HG02678 (cell line): ENCODE measurements at regions not wholly inside any gene's neighbourhood (a gene's known extent, or its start where the extent isn't known, plus 50 kb on each side); places are given as distances from the start of the nearest gene placed in this dataset.
"Not testable (repeated sequence)": the region's sequence is repeated elsewhere in the genome, so short reads cannot be mapped to it uniquely, and the experiment has no call there.

ENCODE experiments used
- ATAC-seq: cut with Tn5 transposase; IDR thresholded peaks from one replicate; pipeline ENCODE4 v1.9.1; 2021; ENCODE audit warnings: mild to moderate bottlenecking, moderate library complexity; ENCODE audit not compliant: unreplicated experiment

DNA sequence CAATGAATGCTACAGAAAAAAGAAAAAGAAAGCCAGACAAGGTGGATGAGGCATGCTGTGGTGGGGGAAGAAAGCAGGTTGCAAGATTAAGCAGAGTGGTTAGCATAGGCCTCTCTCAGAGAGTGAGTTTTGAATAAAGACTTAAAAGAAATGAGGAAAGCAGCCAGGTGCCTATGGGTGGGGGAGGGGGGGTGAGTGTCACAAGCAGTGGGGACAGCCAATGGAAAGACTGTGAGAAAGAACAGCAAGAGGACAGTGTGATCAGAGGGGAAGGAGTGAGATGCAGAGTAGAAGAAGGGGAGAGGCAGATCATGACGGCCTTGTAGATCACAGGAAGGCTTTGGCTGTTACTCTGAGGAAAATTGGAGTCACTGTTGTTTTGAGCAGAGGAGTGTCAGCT, 162.5 kb downstream of the SOX3 start:
- ATAC-seq: no peak

DNA sequence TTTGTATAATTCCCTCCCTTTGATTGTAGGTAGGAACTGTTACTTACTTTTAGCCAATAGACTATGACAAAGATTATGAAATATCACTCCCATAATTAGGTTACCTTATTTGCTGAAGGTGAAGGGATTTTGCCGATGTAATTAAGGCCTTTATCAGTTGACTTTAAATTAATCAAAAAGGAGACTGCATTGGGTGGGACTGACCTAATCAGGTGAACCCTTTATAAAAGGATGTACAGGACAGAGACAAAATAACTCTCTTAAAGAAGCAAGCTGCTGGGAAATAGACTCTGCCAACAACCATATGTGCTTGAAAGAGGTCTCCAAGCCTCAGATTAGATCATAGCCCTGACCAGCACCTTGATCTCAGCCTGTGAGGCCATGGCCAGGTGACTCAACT, 167.6 kb downstream of the SOX3 start:
- no peak for ATAC-seq

DNA sequence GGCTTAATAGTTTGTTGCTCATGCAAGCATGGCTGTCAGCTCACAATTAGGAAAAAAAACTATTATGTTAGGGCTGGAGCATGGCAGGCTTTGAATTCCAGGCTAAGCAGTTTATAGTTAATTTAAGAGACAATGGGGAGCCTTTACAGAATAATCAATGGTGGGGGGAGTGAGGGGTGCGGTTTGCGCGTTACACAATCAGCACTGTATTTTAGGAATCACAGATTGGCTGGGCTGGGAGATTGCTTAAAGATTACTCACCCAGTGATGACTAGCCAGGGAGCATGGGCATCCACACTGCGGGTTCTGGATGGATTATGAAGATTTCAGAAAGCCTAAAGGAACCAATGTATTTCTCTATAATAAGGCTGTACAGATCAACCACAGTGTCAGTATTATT, 186.6 kb downstream of the SOX3 start:
- no peak for ATAC-seq

DNA sequence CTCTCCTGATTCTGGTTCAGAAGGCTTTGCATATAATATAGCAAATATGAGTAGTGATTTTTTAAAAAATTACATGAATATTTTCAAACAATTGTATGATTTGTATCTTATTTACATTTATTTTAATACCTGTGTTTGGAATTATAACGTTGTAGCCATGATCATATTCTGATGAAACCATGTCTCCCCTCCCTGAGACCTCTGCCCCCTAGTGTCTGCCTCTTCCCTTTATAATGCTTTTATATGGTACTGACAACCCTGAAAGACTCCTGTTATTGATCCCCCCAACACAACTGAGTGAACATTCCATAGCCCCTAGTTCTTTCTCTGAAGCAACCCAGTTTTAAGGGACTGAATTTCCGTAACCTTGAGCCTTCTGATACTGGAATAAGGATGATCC, 187.4 kb downstream of the SOX3 start:
- no peak for ATAC-seq

DNA sequence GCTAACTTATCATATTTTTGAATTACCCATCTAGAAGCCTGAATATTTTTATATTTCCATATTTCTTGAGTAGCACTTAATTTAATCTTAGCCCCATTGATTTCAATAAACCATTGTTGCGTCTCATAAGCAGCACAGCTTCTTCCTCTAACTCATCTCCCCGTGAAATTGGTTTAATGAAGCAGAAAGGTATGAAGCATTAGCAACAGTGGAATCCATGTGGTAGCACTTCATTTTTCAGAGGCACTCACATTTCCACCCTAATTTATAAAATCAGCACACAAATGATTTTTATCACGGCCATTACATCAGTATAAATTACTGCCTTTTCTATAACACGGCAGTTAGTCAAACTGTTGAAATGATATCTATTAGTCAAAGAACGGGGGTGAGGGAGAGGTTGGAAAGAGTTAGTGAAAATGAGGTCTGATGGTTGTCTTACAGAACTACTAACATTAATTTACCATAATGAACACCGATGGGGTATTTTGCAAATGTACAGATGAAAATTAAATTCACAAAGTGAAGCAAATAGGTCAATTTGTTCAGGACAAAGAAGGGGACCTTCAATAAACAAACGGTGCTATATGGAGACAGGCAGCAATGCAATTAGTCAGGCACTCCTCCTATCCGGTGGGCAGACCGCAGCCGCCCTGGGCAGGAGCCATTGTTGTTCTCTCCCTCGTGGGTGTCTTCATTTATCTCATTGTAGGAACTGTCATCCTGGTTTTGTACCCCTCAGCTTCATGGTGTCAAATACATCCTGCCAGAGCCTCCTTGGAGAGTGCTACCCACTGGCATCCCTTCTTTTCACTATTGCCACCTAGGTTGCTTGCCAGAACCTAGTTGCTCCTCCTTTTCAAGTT, 205.7 kb downstream of the SOX3 start:
- no peak for ATAC-seq

DNA sequence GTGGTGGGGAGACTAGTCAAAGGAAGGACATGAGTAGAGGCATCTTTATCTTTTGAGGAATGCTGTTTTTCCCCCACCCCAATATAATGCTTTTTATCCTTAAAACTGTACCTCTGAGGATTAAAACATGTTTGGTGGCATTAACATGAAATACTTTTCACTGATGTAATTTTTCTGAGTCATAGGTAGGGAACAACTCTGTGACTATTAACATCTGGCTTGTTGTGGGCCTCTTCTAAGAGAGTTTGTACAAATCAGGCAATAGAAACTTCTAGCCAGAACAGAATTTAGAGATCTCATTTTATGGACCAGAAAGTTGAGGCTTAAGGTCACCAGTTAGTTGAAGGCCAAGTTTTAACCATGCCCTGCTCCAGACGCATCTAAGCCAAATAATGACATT, 207.6 kb downstream of the SOX3 start:
- ATAC-seq: no peak

DNA sequence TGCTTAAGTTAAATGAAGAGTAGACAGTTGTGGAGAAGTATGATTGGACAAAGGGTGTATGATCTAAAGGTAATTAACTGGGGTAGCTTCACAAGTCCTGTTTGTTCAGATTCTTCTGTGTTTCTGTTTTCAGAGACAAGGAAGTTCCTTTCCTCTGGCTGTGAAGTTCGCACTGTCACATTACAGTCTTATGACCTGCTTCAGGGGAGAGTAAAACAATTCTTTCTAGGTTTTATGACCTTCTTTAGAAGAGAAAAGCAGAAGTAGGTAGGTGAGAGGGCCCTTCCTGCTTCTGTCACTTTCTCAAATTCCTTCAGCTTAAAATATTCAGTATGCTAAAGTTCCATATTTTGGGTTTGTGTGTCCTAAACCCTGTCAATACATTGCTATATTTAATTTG, 211.9 kb downstream of the SOX3 start:
- no peak for ATAC-seq

DNA sequence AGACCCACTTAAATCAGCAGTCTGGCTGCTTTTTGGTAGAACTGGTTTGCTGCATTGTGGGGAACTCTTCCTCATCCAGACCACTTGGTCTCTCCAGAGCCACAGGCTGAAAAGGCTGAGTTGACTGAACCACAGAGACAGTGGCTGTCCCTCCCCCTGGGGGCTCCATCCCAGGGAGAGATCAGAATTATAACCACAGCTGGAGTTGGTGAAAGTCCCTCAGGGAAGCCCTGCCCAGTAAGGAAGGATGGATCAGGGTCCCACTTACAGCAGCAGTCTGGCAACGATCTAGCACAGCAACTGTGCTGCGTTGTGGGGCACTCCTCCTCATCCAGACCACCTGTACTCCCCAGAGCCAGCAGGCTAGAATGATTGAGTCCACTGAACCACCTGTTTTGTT, 212.7 kb downstream of the SOX3 start:
- ATAC-seq: no peak

DNA sequence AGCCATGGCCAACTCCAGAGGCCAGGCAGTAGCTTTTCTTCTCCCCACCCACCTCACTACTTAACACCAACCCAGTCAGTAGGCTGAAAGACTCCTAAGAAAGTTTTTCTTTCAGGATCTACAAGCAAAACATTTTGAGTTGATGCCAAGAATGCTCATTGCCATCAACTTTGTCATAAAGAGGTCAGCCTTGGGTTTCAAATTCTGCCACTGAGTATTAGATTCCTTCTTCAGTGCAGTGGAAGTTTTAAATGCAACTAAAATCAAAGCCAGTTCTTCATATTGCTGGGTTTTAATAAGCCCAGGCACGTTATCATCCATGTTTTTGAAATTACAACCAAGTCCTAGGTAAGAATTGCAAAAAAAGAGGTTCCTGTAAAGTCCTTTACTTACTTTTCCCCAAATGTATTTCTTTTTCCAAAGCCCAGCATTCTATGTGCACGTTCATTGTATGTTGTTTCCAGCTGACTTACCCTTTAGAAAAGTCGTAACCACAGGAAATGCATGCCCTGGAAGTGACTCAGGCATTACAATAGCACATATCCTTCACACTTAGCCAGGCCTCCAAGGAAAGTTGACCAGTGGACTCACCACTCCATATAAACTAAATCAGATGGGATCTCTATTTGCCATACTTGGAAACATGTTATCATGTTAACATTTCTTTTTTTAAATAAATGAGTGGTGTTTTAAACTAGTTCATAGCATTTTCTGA, 229.9 kb downstream of the SOX3 start:
- ATAC-seq: no peak

DNA sequence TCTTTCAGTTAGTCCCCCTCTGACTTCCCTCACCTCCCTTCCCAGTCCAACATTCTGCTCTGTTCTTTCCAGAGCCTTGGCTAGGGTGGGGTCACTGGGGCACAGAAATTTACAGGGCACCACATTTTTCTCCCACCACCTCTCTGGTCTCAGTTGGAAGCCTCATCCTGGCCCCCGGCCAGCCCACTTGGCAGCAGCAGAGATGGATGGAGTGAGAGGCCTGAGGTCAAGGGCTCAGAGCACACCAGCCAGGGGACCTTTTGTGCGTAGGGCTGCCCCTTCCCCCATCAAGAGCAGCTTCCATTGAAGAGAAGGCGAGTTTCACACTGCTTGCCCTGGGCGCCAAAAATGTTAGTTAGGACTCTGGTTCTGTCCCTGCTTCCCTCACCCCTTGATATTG, 230.9 kb downstream of the SOX3 start:
- ATAC-seq: no peak

DNA sequence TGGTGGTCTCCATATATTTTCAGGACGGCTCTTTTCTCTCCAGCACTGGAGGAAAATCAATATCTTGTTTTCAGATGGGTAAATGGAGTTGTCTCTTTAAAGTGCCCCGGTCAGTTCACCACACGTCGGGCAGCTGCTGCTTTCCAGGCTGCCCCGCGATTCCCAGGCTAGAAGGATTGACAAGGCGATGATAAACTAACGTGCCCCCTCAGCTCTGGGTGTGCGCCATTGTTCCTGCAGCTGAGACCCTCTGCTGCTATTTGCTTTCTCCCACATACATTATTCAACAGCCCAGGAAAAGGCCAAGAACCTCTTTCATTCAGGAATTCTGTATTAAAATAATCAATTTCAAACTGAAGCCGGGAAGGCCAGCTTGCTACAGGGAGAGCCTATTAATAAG, 254.5 kb downstream of the SOX3 start:
- ATAC-seq: no peak

DNA sequence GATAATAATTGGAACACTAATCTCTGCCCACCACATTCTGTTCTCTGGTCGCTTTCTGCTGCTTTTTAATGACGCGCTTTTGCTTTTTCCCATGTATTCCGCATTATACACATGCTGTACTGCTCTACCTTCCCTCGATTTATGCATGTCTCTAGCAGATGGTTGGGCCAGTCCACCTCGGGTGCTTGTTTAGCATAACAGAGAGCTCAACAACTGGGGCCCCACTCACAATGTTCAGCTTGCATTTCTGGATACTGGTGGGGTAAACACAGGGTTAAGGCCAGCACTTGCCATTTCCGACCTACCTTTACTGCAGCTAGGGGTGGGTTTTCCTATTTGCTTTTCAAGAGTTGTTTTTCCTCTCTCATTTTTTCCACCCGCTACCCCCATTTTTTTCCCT, 255.8 kb downstream of the SOX3 start:
- no peak for ATAC-seq

DNA sequence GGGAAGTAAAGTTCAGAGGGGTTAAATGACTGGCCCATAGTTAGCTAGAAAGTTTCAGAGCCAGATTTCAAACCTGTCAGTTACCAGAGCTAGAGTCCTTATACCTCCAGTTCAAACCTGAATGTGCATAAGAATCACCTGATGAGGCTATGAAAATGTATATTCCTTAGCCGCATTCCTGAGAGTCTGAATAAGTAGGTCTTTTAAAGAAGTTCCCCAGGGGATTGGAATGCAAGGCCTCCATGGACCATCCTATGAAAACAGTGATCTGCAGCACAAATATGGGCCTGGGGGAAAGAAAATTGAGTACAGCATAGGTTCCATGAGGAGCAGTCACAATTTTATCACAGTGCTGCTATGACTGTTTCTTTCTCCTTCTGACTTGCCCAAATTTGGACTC, 263.9 kb upstream of the CXorf66 start:
- no peak for ATAC-seq

DNA sequence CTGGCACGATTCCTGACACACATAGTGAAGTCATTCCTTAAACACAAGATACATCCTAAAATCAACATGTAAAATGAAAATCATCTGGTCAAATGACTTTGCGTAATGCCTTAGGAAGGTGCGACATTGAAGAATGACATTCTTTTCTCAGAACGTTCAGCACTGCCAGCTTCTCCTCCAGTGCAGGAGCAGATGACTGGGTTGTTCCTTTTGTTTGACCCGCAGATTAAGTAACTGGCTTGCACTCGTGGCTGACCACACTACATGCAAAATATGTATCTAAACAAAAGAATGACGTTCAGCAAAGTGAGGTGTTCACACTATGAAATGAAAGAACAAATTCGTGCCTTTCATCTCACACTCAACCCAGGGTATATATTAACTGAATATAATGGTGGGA, 260.7 kb upstream of the CXorf66 start:
- ATAC-seq: not testable (repeated sequence)

DNA sequence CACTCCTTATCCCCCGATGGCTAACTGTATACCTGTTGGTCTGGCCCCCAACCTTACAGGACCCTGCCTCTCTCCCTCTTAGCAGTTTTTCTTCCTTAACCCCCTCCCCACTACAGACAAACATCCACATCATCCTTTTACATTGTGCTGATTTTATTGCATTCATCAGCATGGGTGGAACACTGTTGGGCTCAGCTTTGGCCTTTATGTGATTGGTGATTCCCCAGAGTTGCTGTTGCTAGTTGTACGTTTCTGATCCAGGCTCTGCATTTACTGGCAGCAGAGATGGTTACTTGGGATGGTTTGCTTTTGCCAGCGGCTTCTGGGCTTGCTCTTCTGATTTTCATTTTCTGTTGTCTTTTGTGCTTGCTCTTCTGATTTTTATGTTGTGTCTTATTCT, 250.6 kb upstream of the CXorf66 start:
- ATAC-seq: not testable (repeated sequence)

DNA sequence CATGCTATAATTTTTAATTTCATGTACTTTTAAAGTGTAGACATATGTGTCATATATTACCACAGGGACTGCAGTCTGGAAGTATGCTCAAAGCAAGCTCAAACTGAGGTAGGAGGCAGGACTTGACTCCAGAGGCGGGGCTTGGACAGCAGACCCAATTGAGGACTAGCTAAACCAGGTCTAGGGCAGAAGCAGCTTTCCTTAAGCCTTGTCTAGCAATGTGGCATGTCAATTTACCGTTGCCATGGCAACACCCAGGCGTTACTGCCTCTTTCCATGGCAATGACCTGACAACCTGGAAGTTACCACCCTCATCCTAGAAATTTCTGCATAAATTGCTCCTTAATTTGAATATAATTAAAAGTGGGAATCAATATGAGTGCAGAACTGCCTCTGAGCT, 249.2 kb upstream of the CXorf66 start:
- ATAC-seq: not testable (repeated sequence)

DNA sequence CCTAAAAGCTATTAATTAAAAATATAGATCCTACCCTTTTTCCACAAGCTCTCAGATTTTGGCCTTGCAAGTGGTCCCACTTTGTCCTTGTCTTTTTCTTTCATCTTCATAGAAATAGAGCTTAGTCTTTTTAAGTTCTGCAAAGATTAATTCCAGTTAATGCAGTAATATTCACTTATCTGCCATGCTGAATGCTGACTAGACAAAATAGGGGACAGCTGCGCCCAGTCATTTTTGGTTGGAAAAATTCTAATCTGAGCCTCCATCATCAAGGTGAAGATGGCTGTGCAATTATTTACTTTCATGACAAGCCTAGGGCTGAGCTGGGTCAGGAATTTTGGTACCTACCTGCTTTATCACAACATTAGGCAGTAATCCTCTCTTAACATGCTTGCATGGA, 241.3 kb upstream of the CXorf66 start:
- ATAC-seq: no peak

DNA sequence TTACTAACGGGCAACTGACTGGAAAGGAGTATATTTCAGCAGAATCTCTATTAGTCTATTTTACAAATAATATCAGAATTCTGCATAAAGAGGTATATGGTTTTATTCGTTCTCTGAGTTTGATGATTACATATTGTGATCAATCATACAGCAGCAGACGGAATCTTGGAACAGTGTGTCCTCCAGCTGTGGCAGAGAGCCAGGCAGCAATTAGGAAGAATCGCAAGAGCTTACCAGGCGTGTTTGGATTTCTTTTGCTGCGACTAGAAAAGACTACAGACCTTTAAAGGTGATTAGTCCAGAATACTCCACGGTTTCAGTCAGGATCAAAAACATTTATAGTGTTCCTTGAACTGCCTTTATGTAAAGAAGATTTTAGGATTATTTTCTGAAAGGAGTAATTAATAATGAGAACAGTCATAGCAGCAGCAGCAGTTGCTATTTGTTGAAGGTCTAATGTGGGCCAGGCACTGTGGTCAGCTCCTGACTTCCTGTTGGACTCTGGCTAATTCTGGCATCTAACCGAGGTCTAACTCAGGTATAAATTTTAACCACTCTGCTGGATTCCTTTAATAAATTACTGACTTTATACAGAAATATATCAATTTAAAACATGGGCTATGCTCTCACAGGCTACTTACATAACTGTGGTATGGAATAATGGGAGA, 225.3 kb upstream of the CXorf66 start:
- ATAC-seq: no peak

DNA sequence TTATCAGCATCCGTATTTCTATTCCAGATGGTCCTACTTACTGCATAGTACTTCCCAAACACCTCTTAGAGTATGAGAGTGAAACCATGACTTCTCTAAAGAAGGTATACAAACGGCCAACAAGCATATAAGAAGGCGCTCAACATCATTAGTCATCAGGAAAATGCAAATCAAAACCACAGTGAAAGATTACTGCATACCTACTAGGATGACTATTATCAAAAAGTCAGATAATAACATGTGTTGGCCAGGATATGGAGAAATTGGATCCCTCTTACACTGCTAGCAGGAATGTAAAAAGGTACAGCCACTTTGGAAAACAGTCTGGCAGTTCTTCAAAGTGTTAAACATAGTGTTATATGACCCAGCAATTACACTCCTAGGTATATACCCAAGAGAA, 215.3 kb upstream of the CXorf66 start:
- ATAC-seq: no peak

DNA sequence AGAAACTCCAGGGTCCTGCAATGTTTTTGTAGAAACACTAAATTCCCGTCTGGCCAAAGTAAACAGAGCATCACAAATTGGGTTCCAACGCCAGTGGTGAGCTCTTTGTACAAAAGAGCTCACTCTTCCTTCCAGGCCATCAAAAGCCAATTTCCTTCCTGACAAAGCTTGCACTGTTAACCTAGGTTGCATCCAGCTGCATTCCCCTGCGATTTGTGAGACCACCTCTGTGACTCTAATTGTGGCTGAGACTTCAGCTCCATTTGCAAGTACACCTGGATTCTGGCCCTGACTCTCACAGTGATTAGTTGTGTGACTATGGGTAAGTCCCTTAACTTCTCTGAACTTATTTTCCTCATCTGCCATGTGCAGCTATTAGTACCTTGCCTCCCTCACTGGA, 212.5 kb upstream of the CXorf66 start:
- ATAC-seq: no peak

DNA sequence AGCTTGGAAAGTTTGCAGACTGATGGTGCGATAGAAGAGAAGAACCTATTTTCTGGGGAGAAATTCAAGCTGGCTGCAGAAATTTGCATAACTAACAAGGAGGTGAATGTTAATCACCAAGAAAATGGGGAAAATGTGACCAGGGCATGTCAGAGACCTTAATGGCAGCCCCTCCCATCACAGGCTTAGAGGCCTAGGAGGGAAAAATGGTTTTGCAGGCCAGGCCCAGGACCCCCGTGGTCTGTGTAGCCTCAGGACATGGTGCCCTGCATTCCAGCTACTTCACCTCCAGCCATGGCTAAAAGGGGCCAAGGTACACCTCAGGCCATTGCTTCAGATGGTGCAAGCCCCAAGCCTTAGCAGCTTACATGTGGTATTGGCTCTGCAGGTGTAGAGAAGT, 207.1 kb upstream of the CXorf66 start:
- no peak for ATAC-seq

DNA sequence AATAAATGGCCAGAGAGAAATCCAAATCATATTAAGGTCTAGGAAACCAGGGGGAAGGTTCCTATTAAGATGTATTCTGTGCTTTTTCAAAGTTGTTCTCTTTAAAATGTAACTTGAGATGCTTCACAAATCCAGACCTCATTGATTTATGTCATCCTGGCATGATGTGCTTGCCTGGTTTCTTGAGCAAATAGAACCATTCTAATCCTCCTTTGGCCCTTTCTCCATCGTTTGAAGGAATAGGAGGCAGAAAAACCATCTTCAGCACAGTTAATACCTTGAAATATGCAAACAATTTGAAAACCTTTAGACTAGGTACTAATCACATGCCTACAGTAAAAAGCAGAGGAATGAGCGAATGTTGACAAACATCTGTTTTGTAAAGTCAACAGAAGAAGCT, 202.2 kb upstream of the CXorf66 start:
- no peak for ATAC-seq
